Sigmoid colon (tissue), 4 donors: ENCODE measurements at regions not wholly inside any gene's neighbourhood (a gene's known extent, or its start where the extent isn't known, plus 50 kb on each side); places are given as distances from the start of the nearest gene placed in this dataset.

ENCODE experiments used
- CTCF ChIP-seq, 4 experiments: fragments of 450-650 bp in 3 of 4; fragments of 200-600 bp in 1 of 4; IDR thresholded peaks; one replicate each; pipeline ENCODE4 v1.5.1; 2016 to 2019; ENCODE audit warnings: antibody characterized with exemption in 4 of 4, mild to moderate bottlenecking in 3 of 4, moderate library complexity in 2 of 4
- POLR2AphosphoS5 ChIP-seq, 4 donors: sonication (generic); formaldehyde crosslinking; IDR thresholded peaks; one replicate each; pipeline ENCODE4 v1.6.1; 2017; ENCODE audit warnings: antibody characterized with exemption in 4 of 4

- TF ChIP-seq CTCF (IDR thresholded peaks at IDR 0.05) (no peak), POLR2AphosphoS5 (IDR thresholded peaks at IDR 0.05) (no peak)
These were observed 1552.3 kb downstream of the OTOL1 start for GRCh38 chr3:163048881-163049280.
